Endothelial cell of umbilical vein (primary cell): ENCODE measurements at regions not wholly inside any gene's neighbourhood (a gene's known extent, or its start where the extent isn't known, plus 50 kb on each side); places are given as distances from the start of the nearest gene placed in this dataset.

Experiments
- BruUV-seq: library from RNA; stranded (reverse); fragments of 400-500 nt; replicated peaks from 2 replicates; lab custom pipeline; 2021; lab: Mats Ljungman, UMichigan
- CTCF ChIA-PET: fragments of 300-600, 350-600 bp; sonication (Branson Sonifier 250); formaldehyde crosslinking; loops from one replicate; lab custom pipeline; 2021; ENCODE audit warnings: antibody characterized with exemption, inconsistent platforms; lab: Charles Lee
- POLR2A ChIA-PET: fragments of 300-600, 350-600 bp; sonication (Branson Sonifier 250); formaldehyde crosslinking; loops from one replicate; lab custom pipeline; 2021; ENCODE audit warnings: antibody characterized with exemption, inconsistent platforms; lab: Charles Lee
- DNase-seq: peaks from one replicate; pipeline ENCODE4 v3.0.0-alpha.2; 2011; ENCODE audit warnings: low read depth, low spot score
- FAIRE-seq: peaks from 2 replicates; lab custom pipeline; 2011; peaks lifted over from hg19 to GRCh38; lab: Jason Lieb, UNC
- H2AFZ ChIP-seq: 2 replicates; pipeline ENCODE4 v1.6.0; 2012; ENCODE audit warnings: low read depth, low read length, control low read depth, inconsistent platforms
- H3K27ac ChIP-seq: 2 replicates; pipeline ENCODE4 v1.5.1; 2011; ENCODE audit warnings: low read depth, mild to moderate bottlenecking, control low read depth, low read length, moderate library complexity; ENCODE audit not compliant: insufficient read depth
- H3K27me3 ChIP-seq, 2 experiments: 2 replicates each; pipeline versions ENCODE4 v1.6.0 to v1.6.1; 2011; ENCODE audit warnings: low read length in 2 of 2, mixed read lengths in 1 of 2; ENCODE audit not compliant: control insufficient read depth in 2 of 2, insufficient read depth in 2 of 2
- H3K36me3 ChIP-seq, 2 experiments: 2 replicates in 1 of 2; 3 replicates in 1 of 2; pipeline ENCODE4 v1.5.1; 2011; ENCODE audit warnings: low read length in 2 of 2, mild to moderate bottlenecking in 1 of 2, moderate library complexity in 1 of 2; ENCODE audit not compliant: control insufficient read depth in 2 of 2, insufficient read depth in 2 of 2; ENCODE audit errors: extremely low read depth in 1 of 2
- H3K4me1 ChIP-seq: 3 replicates; pipeline ENCODE4 v1.5.1; 2011; ENCODE audit warnings: mild to moderate bottlenecking, low read length; ENCODE audit not compliant: control insufficient read depth, insufficient read depth; ENCODE audit errors: extremely low read depth
- H3K4me2 ChIP-seq: 2 replicates; pipeline ENCODE4 v1.6.1; 2011; ENCODE audit warnings: low read length, control low read depth, mixed read lengths; ENCODE audit not compliant: insufficient read depth
- H3K4me3 ChIP-seq, 3 experiments: fragments of 200-600 bp in 1 of 3; sonication (generic), shearing (Covaris generic) in 1 of 3; replicated peaks in 1 of 3; 2 replicates each; pipeline ENCODE4 v1.5.1; 2011 to 2016; ENCODE audit warnings: control low read depth in 3 of 3, low read length in 3 of 3, mild to moderate bottlenecking in 2 of 3, inconsistent platforms in 1 of 3, low read depth in 1 of 3, moderate library complexity in 1 of 3; ENCODE audit not compliant: insufficient read depth in 1 of 3
- H3K79me2 ChIP-seq: 2 replicates; pipeline ENCODE4 v1.6.0; 2012; ENCODE audit warnings: low read length, inconsistent platforms; ENCODE audit not compliant: control insufficient read depth, insufficient read depth
- H3K9ac ChIP-seq: replicated peaks from 2 replicates; pipeline ENCODE3; 2011; ENCODE audit warnings: low read length, control low read depth; ENCODE audit not compliant: insufficient read depth; ENCODE audit errors: extremely low read depth
- H3K9me1 ChIP-seq: replicated peaks from 3 replicates; pipeline ENCODE4 v1.6.0; 2011; ENCODE audit warnings: mild to moderate bottlenecking, low read length; ENCODE audit not compliant: control insufficient read depth, insufficient read depth; ENCODE audit errors: extremely low read depth
- H3K9me3 ChIP-seq: replicated peaks from 2 replicates; pipeline ENCODE4 v1.5.1; 2012; ENCODE audit warnings: low read length, inconsistent platforms; ENCODE audit not compliant: control insufficient read depth, insufficient read depth
- H4K20me1 ChIP-seq: replicated peaks from 2 replicates; pipeline ENCODE3; 2011; ENCODE audit warnings: mild to moderate bottlenecking, low read length; ENCODE audit not compliant: control insufficient read depth, insufficient read depth; ENCODE audit errors: extremely low read depth
- CTCF ChIP-seq, 2 donors: IDR thresholded peaks; 1 replicate in 1 of 2; 2 replicates in 1 of 2; pipeline ENCODE4 v1.5.1; 2011; ENCODE audit warnings: low read length in 2 of 2, mild to moderate bottlenecking in 2 of 2, moderate library complexity in 2 of 2, control low read depth in 1 of 2, inconsistent platforms in 1 of 2, low read depth in 1 of 2; ENCODE audit not compliant: insufficient read depth in 1 of 2; ENCODE audit errors: extremely low read depth in 1 of 2
- EZH2 ChIP-seq: IDR thresholded peaks from 2 replicates; pipeline ENCODE4 v1.6.1; 2012; ENCODE audit warnings: borderline replicate concordance, low read depth, mild to moderate bottlenecking, moderate library complexity, low read length, inconsistent platforms; ENCODE audit not compliant: severe bottlenecking
- FOS ChIP-seq: IDR thresholded peaks from 2 replicates; pipeline ENCODE4 v1.6.1; 2011; ENCODE audit warnings: mild to moderate bottlenecking, low read length, moderate library complexity, borderline replicate concordance; ENCODE audit not compliant: insufficient read depth
- GATA2 ChIP-seq: IDR thresholded peaks from 2 replicates; pipeline ENCODE4 v1.7.0; 2011; ENCODE audit warnings: low read depth, mild to moderate bottlenecking, moderate library complexity, mixed read lengths, low read length; ENCODE audit not compliant: insufficient read length, insufficient read depth
- JUN ChIP-seq: IDR thresholded peaks from 2 replicates; pipeline ENCODE4 v1.6.1; 2011; ENCODE audit warnings: borderline replicate concordance, low read depth; ENCODE audit not compliant: insufficient read length, insufficient read depth
- MAX ChIP-seq: IDR thresholded peaks from 2 replicates; pipeline ENCODE4 v1.6.1; 2011; ENCODE audit not compliant: insufficient read depth, insufficient read length
- MYC ChIP-seq: IDR thresholded peaks from one replicate; pipeline ENCODE4 v1.6.1; 2011; ENCODE audit warnings: mild to moderate bottlenecking, low read depth, low read length
- POLR2A ChIP-seq: IDR thresholded peaks from 2 replicates; pipeline ENCODE4 v1.6.1; 2012; ENCODE audit warnings: low read depth, mild to moderate bottlenecking, control low read depth, low read length
- POLR2AphosphoS5 ChIP-seq: IDR thresholded peaks from 2 replicates; pipeline ENCODE4 v1.6.1; 2012; ENCODE audit warnings: low read depth, mild to moderate bottlenecking, control low read depth, low read length, moderate library complexity; ENCODE audit not compliant: insufficient read depth
- dilution Hi-C: fragments of 300-500 bp; cut with MboI; formaldehyde crosslinking; loops from one replicate; pipeline ENCODE4 v1.15.0; 2019; ENCODE audit warnings: low sequenced_read_pairs; ENCODE audit not compliant: extremely low pct_ligation_motif_present
- intact Hi-C: fragments of 100-400 bp; cut with micrococcal nuclease; formaldehyde crosslinking; loops from one replicate; pipeline ENCODE4 v1.10.0; 2022

GRCh38 chr12:81991868-81992267 is 232.7 kb upstream of the PPFIA2 start:
- Histone ChIP-seq H3K4me2 (no peak overlapping the region), H3K4me1 (no peaks in the 10 kb centered on the region), H3K27me3 (no peaks in the 10 kb centered on the region), H4K20me1 (no peaks in the 10 kb centered on the region), H3K9me1 (no peaks in the 10 kb centered on the region), H3K79me2 (no peaks in the 10 kb centered on the region), H3K9me3 (no peaks in the 10 kb centered on the region), H3K36me3 (no peaks in the 10 kb centered on the region), H3K27ac (no peak overlapping the region), H3K9ac (no peak overlapping the region), H2AFZ (no peak overlapping the region), H3K4me3 (no peak overlapping the region)
- FAIRE-seq = no peak
- no TSS peak for BruUV-seq
- dilution Hi-C loops = no loop called here
- no peak for DNase-seq
- TF ChIP-seq POLR2A (no peak), MAX (no peak), JUN (no peak), POLR2AphosphoS5 (no peak)
- POLR2A ChIA-PET = no interaction called here
- intact Hi-C loops = loop anchor here (1.0 kb wide), 1 partner anchor 347 kb away; no protein-coding TSS in a partner anchor
- CTCF ChIA-PET = interaction anchor here (0.9 kb wide), 1 partner anchor 348 kb away, joined by 3 read pairs; no protein-coding TSS in a partner anchor

GRCh38 chr12:81988362-81988761 is 229.2 kb upstream of the PPFIA2 start:
- no peak overlapping the region for H3K4me3 ChIP-seq
- no peaks in the 10 kb centered on the region for H3K79me2 ChIP-seq
- ChIA-PET CTCF (no interaction called here), POLR2A (no interaction called here)
- FAIRE-seq (no peak), DNase-seq (no peak)
- H3K27me3 ChIP-seq = no peaks in the 10 kb centered on the region
- no peaks in the 10 kb centered on the region for H4K20me1 ChIP-seq
- H3K4me1 ChIP-seq = no peaks in the 10 kb centered on the region
- TF ChIP-seq POLR2A (no peak), JUN (no peak), MYC (no peak), FOS (no peak), POLR2AphosphoS5 (no peak), GATA2 (no peak), EZH2 (no peak), MAX (no peak), CTCF (IDR thresholded peaks at IDR 0.05; ENCODE audit: extremely low read depth in 1 of 2, insufficient read depth in 1 of 2, low read depth in 1 of 2, low read length in 2 of 2) (no peak)
- no TSS peak for BruUV-seq
- dilution Hi-C loops = no loop called here
- H3K27ac ChIP-seq = no peak overlapping the region
- no peaks in the 10 kb centered on the region for H3K9me3 ChIP-seq
- no peaks in the 10 kb centered on the region for H3K9me1 ChIP-seq
- H2AFZ ChIP-seq = no peak overlapping the region
- no peak overlapping the region for H3K9ac ChIP-seq
- H3K36me3 ChIP-seq = no peaks in the 10 kb centered on the region
- no peak overlapping the region for H3K4me2 ChIP-seq
- intact Hi-C loops = no loop called here
